Transverse colon (tissue), 4 donors: ENCODE measurements at regions not wholly inside any gene's neighbourhood (a gene's known extent, or its start where the extent isn't known, plus 50 kb on each side); places are given as distances from the start of the nearest gene placed in this dataset.

ENCODE experiments used
- DNase-seq: peaks from one replicate; pipeline ENCODE4 v3.0.0-alpha.2; 2019
- H3K27ac ChIP-seq, 4 donors: fragments of 200-600 bp; sonication (generic); 2 replicates each; pipeline ENCODE4 v1.5.1; 2016 to 2018; ENCODE audit warnings: inconsistent platforms in 4 of 4
- H3K27me3 ChIP-seq: fragments of 200-600 bp; sonication (generic); 2 replicates; pipeline ENCODE4 v1.5.1; 2017; ENCODE audit warnings: inconsistent platforms
- H3K36me3 ChIP-seq, 4 donors: fragments of 200-600 bp; sonication (generic); 2 replicates each; pipeline ENCODE4 v1.5.1; 2017 to 2019; ENCODE audit warnings: inconsistent platforms in 4 of 4
- H3K4me1 ChIP-seq, 4 donors: fragments of 200-600 bp; sonication (generic); 2 replicates each; pipeline ENCODE4 v1.5.1; 2017 to 2020; ENCODE audit warnings: inconsistent platforms in 4 of 4
- H3K4me3 ChIP-seq, 4 donors: fragments of 200-600 bp; sonication (generic); 1 replicate in 1 of 4; 2 replicates in 3 of 4; pipeline versions ENCODE4 v1.5.1 to v1.6.1; 2017 to 2019; ENCODE audit warnings: inconsistent platforms in 4 of 4
- H3K9me3 ChIP-seq, 2 donors: fragments of 200-600 bp; sonication (generic); 2 replicates each; pipeline ENCODE4 v1.5.1; 2017 to 2019; ENCODE audit warnings: inconsistent platforms in 2 of 2
- EP300 ChIP-seq: sonication (generic); formaldehyde crosslinking; IDR thresholded peaks from one replicate; pipeline ENCODE4 v1.6.1; 2017; ENCODE audit warnings: antibody characterized with exemption, low read depth
- POLR2A ChIP-seq: fragments of 450-650 bp; IDR thresholded peaks from one replicate; pipeline ENCODE4 v1.6.1; 2016; ENCODE audit warnings: antibody characterized with exemption, mild to moderate bottlenecking, moderate library complexity
- POLR2AphosphoS5 ChIP-seq, 3 donors: sonication (generic); formaldehyde crosslinking; IDR thresholded peaks; one replicate each; pipeline ENCODE4 v1.6.1; 2016; ENCODE audit warnings: antibody characterized with exemption in 3 of 3
- WGBS, 2 donors: methylation state at CpG; one replicate each; pipeline ENCODE4 v1.1.5; 2018; ENCODE audit warnings: low coverage in 1 of 2; 5-methylcytosine and 5-hydroxymethylcytosine counted together
- in situ Hi-C, 4 donors: fragments of 200-750 bp; cut with MboI; loops; one replicate each; pipeline versions ENCODE4 v1.15.0 to v1.15.1; 2017; ENCODE audit warnings: low sequenced_read_pairs in 3 of 4, low pct_ligation_motif_present in 1 of 4, low pct_unique_long_range_greater_than_20kb in 1 of 4
- intact Hi-C: fragments of 100-400 bp; cut with DNase I; formaldehyde crosslinking; loops from one replicate; pipeline ENCODE4 v1.15.1; 2023; ENCODE audit warnings: low total_unique reads
- TF ChIP-seq, protein P1 (sequence below), 5 experiments: fragments of 200-600 bp in 3 of 5; fragments of 450-650 bp in 2 of 5; sonication (generic) in 3 of 5; IDR thresholded peaks; 1 replicate in 2 of 5; 2 replicates in 3 of 5; pipeline ENCODE4 v1.5.1; 2016 to 2017; ENCODE audit warnings: antibody characterized with exemption in 5 of 5, inconsistent platforms in 3 of 5, mild to moderate bottlenecking in 2 of 5, moderate library complexity in 1 of 5

GRCh38 chr6:134111726-134112125 lies 59.3 kb upstream of the SLC2A12 start:
- DNase-seq = no peak
- Histone ChIP-seq H3K27me3 (peaks cover 5% of the 10 kb centered on the region), H3K4me3 (no peak overlapping the region), H3K36me3 (no peaks in the 10 kb centered on the region), H3K9me3 (no peaks in the 10 kb centered on the region), H3K4me1 (no peaks in the 10 kb centered on the region), H3K27ac (no peak overlapping the region)
- TF ChIP-seq, protein P1, sequence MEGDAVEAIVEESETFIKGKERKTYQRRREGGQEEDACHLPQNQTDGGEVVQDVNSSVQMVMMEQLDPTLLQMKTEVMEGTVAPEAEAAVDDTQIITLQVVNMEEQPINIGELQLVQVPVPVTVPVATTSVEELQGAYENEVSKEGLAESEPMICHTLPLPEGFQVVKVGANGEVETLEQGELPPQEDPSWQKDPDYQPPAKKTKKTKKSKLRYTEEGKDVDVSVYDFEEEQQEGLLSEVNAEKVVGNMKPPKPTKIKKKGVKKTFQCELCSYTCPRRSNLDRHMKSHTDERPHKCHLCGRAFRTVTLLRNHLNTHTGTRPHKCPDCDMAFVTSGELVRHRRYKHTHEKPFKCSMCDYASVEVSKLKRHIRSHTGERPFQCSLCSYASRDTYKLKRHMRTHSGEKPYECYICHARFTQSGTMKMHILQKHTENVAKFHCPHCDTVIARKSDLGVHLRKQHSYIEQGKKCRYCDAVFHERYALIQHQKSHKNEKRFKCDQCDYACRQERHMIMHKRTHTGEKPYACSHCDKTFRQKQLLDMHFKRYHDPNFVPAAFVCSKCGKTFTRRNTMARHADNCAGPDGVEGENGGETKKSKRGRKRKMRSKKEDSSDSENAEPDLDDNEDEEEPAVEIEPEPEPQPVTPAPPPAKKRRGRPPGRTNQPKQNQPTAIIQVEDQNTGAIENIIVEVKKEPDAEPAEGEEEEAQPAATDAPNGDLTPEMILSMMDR (IDR thresholded peaks at IDR 0.05) = no peak
- no peak for TF ChIP-seq POLR2AphosphoS5 (IDR thresholded peaks at IDR 0.05)
- no peak for TF ChIP-seq POLR2A
- TF ChIP-seq EP300 = no peak
- in situ Hi-C loops (no loop called here), intact Hi-C loops (no loop called here)
- WGBS, 2 donors = 83% methylated on average over 5 of the region's 5 CpGs; no CpG with 5 or more reads in 1 of the 2 donors

DNA sequence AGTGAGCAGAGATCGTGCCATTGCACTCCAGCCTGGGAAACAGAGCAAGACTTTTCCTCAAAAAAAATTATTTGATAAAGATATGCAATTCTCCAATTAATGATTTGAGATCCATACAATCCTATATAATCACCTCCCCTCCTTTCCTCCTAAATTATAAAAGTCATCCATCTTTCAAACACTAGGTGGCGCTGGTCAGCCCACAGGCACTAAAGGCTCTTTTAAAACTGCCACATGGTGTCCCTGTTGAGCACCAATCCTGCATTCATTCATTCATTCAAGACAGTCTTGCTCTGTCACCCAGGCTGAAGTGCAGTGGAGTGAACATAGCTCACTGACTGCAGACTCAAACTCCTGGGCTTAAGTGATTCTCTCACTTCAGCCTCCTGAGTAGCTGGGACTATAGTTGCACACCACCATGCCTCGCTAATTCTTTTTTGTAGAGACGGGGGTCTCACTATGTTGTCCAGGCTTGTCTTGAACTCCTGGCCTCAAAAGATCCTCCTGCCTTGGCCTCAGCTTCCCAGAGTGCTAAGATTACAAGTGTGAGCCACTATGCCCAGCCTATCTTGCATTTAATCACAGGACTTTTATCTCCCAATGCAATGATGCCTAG lies 58.7 kb upstream of the SLC2A12 start:
- H3K4me3 ChIP-seq = no peak overlapping the region
- DNase-seq = peak; percentile 30
- 62 to 64% methylated on average over 3 to 4 of the region's 4 CpGs for WGBS, 2 donors
- H3K9me3 ChIP-seq = no peaks in the 10 kb centered on the region
- no peaks in the 10 kb centered on the region for H3K4me1 ChIP-seq
- in situ Hi-C loops (no loop called here), intact Hi-C loops (no loop called here)
- H3K27ac ChIP-seq = no peak overlapping the region
- no peak for TF ChIP-seq EP300
- TF ChIP-seq POLR2AphosphoS5 (IDR thresholded peaks at IDR 0.05) = no peak
- TF ChIP-seq POLR2A = no peak
- TF ChIP-seq, protein P1 (IDR thresholded peaks at IDR 0.05) = peak; percentile 69 to 85 (median 76)
- H3K27me3 ChIP-seq = peaks cover 5% of the 10 kb centered on the region
- H3K36me3 ChIP-seq = no peaks in the 10 kb centered on the region

DNA sequence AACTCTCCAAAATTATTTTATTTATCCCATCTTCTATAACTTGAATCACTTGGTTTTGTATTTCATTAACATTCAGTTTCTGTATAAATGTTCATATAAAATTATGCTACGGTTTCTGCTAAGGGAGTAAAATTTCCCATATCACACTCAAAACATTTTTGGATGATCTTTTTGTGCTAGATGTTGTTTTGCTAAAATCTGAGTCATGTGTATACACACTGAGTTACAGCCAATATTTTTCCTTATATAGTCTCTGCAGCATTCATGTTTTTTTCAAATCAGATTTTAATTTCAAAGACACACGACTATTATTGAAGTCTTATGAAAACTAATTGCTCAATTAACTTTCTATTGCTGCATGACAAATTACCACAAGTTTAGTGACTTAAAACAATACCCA lies 54.3 kb upstream of the SLC2A12 start:
- DNase-seq = no peak
- H3K36me3 ChIP-seq = no peaks in the 10 kb centered on the region
- peaks cover 3% of the 10 kb centered on the region for H3K27me3 ChIP-seq
- no peak for TF ChIP-seq POLR2A
- no peaks in the 10 kb centered on the region for H3K9me3 ChIP-seq
- WGBS, 2 donors = 59 to 75% methylated on average over 2 of the region's 2 CpGs
- H3K4me3 ChIP-seq = no peak overlapping the region
- no peaks in the 10 kb centered on the region for H3K4me1 ChIP-seq
- H3K27ac ChIP-seq = no peak overlapping the region
- in situ Hi-C loops = no loop called here
- intact Hi-C loops = no loop called here

- 50% methylated on average over 1 of the region's 1 CpG; no CpG with 5 or more reads in 1 of the 2 donors for WGBS, 2 donors
- Histone ChIP-seq H3K27me3 (peaks cover 3% of the 10 kb centered on the region), H3K9me3 (no peaks in the 10 kb centered on the region), H3K36me3 (no peaks in the 10 kb centered on the region), H3K4me1 (no peaks in the 10 kb centered on the region), H3K4me3 (no peak overlapping the region), H3K27ac (no peak overlapping the region)
- TF ChIP-seq POLR2A = no peak
- no peak for TF ChIP-seq POLR2AphosphoS5 (IDR thresholded peaks at IDR 0.05)
- no peak for TF ChIP-seq EP300
- TF ChIP-seq, protein P1 (IDR thresholded peaks at IDR 0.05) = no peak
- intact Hi-C loops = no loop called here
- in situ Hi-C loops = no loop called here
- DNase-seq = no peak
These were observed 53.5 kb upstream of the SLC2A12 start for GRCh38 chr6:134105940-134106339.

DNA sequence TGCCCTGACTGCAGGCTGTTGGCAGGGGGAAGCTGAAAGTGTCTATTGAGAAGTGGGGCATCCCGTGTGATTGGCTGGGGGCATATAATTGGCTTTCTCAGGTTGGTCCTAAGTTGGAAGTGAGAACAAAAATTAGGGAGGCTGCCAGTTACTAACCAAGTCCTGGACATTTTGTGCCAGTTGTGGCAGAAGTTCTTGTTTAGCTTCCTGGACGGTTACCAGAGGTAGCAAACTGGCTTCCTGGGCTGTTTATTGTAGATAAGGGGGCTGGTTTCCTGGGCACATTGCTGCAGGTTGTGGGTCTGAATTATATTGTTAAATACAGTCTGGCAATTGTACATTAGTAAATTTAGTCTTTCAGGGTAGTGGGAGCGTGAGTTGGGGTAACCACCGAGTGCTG lies 50.6 kb upstream of the SLC2A12 start:
- no peak overlapping the region for H3K27ac ChIP-seq
- no peak for DNase-seq
- peaks cover 3% of the 10 kb centered on the region for H3K27me3 ChIP-seq
- 86 to 100% methylated on average over 1 to 4 of the region's 4 CpGs for WGBS, 2 donors
- no peaks in the 10 kb centered on the region for H3K9me3 ChIP-seq
- TF ChIP-seq POLR2AphosphoS5 (IDR thresholded peaks at IDR 0.05) (no peak), EP300 (no peak), POLR2A (no peak)
- TF ChIP-seq, protein P1 (IDR thresholded peaks at IDR 0.05) = no peak
- H3K4me1 ChIP-seq = no peaks in the 10 kb centered on the region
- no peaks in the 10 kb centered on the region for H3K36me3 ChIP-seq
- intact Hi-C loops = no loop called here
- in situ Hi-C loops = no loop called here
- no peak overlapping the region for H3K4me3 ChIP-seq
